HG03378 (cell line): ENCODE measurements at regions not wholly inside any gene's neighbourhood (a gene's known extent, or its start where the extent isn't known, plus 50 kb on each side); places are given as distances from the start of the nearest gene placed in this dataset.
"Not testable (repeated sequence)": the region's sequence is repeated elsewhere in the genome, so short reads cannot be mapped to it uniquely, and the experiment has no call there.

Experiments
- ATAC-seq: cut with Tn5 transposase; IDR thresholded peaks from one replicate; pipeline ENCODE4 v1.9.1; 2021; ENCODE audit warnings: mild to moderate bottlenecking, moderate library complexity; ENCODE audit not compliant: unreplicated experiment

DNA sequence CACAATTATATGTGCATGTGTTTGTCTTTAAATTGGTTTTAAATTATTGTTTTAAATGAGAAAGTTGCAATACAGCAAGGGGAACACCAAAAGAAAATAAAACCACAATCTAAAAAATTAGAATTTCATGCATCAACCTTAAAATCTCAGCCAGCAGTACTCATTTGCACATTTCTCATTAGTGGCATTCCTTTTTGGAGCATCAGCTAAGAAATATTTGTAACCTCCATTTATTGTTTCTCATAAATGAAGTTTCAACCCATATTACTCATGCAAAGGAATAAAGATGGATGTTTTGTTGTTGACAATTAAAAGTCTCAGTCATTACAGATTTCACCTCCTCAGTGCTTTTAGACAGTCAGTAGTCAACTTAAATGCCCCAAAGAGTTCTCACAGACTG, 160.1 kb downstream of the TBX15 start:
- no peak for ATAC-seq

DNA sequence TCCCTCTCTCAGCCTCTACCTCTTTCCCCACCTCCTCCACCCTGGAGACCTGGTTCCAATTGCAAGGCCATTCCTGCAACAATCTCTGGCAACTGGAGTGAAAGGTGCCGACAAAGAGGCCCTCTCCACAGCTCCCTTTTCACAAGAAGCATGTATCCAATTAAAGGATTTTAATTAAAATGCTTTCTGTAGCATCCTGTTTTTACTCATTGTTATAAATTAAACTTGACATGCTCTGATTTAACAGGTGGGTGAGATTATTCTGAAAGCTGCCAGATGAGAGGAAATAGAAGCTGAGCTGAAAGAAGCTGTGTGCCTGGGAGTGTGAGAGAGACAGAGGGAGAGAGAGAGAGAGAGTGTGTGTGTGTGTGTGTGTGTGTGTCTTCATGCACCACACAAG, 160.5 kb downstream of the TBX15 start:
- ATAC-seq, result no peak

DNA sequence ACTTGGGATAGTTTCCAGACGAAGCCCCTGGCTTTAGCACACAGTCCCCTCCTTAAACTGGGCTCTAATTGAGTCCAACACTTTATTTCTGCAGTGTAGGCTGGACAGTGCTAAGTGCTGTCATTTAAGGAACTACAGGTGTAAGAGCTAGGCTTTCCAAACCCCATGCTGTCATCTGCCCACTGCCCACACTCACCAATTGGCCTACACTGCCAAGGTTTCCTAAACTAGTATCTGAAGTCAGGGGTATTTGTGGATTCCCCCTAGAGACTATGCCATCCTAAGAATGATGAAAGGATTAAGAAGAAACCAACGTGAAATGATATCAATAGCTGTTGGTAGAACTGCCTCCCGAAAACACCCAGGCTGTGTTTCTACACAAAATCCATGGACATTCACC, 160.9 kb downstream of the TBX15 start:
- ATAC-seq, result no peak

GRCh38 chr1:118826669-118827068, 161.5 kb downstream of the TBX15 start:
- ATAC-seq, result no peak

- no peak for ATAC-seq
These were observed 162.5 kb downstream of the TBX15 start for GRCh38 chr1:118825619-118826018.

GRCh38 chr1:118821801-118822200, 166.3 kb downstream of the TBX15 start:
- no peak for ATAC-seq

DNA sequence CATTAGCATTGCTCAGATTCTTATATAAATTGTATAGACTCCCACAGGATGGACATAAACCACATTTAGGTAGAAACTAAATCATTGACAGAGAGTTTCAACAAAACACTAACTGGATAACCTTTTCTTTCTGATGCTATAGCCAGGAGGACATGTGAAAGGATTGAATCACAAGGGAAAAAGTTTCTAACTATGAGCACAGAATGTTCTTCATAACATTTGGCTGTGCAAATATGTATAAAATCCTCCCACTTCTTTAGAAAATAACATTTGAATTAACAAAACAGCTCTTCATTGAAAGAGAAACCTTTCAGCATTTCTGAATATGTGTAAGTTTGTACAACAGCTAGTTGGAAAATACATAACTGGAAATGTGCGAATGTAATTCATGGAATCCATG, 167.3 kb downstream of the TBX15 start:
- ATAC-seq, result no peak

DNA sequence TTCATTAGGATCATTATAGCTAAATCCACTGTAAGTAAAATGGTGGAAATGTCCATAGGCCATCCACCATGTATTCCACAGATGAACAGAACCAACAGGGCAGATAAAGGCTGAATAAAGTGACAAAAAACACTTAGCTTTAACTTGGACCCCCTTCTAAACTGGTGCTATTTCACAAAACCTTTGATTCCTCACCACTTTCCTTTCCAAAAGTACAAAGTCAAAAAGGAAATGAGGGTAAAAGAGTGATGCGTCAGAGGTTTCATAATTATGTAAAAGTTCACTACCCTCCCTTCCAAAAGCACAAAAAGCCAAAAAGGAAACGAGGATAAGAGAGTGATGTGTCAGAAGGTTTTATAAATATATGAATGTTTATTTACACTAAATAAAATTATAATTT, 172.2 kb downstream of the TBX15 start:
- ATAC-seq, result no peak

GRCh38 chr1:118812555-118812954, 175.6 kb downstream of the TBX15 start:
- no peak for ATAC-seq

DNA sequence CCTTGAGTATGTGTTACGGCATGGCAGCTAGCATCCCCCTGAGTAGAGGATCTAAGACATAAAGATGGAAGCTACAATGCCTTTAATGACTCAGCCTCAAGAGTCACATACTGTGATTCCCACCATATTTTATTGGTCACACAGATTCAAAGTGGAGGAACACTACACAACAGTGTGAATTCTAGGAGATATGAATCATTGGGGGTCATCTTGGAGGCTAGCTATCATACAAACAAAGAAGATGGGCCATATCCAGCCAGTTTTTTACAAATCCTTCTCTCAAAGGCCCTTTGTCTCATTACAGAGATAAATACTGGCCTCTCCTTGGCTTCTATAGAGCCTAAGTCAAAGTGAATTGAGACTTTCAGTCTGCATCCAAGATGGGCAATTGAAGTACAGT, 177.0 kb downstream of the TBX15 start:
- no peak for ATAC-seq

- ATAC-seq, result no peak
These were observed 178.6 kb downstream of the TBX15 start for GRCh38 chr1:118809586-118809985.

GRCh38 chr1:118803128-118803527, 185.0 kb downstream of the TBX15 start:
- ATAC-seq, result not testable (repeated sequence)

DNA sequence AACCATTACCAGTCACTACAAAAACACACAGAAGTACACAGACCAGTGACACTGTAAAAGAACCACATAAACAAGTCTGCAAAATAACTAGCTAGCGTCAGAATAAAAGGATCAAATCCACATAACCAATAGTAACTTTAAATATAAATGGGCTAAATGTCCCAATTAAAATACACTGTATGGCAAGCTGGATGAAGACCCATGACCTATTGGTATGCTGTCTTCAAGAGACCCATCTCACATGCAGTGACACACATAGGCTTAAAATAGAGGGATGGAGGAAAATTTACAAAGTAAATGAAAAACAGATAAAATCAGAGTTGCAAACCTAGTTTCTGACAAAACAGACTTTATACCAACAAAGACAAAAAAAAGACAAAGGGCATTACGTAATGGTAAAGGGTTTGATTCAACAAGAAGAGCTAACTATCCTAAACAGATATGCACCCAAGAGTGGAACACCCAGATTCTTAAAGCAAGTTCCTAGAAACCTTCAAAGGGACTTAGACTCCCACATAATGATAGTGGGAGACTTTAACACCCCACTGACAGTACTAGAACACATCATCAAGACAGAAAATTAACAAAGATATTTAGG, 196.9 kb downstream of the TBX15 start:
- no peak for ATAC-seq

DNA sequence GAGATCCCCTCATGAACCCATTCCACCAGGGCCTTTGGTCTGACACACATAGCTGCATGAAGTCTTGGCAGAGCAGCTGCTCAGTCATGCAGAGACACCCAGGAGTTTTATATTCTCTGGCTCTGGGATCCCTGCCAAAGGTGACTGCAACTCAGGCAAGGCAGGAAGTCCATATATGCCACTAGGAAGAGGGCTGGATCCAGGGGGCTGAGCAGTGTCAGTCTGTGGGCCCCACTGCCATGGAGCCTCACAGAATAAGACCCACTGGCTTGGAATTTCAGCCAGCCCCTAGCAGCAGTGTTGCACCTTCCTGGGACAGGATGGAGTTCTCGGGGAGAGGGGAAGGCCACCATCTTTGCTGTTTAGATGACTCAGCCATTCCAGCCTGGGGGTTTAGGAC, 199.7 kb downstream of the TBX15 start:
- ATAC-seq, result no peak

GRCh38 chr1:118786454-118787155, 201.5 kb downstream of the TBX15 start:
- ATAC-seq, result no peak

DNA sequence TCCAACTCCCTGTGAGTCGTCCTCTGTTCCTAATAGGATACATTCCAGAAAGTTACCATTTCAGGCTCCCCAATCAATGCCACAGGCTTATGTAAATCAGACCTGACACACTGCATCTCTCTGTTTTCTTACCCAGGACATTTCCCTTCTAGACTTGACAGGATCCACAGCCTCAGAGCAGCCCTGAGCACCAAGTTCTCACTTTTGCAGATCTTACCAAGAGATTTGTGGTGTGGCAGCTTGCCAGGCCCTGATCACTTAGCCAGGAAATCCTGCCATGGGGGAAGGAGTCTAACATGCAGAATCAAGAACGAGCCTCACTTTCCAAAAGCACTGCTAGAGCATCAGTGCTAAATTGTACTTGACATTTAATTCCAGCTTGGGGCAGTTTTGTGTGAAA, 202.9 kb downstream of the TBX15 start:
- no peak for ATAC-seq

- no peak for ATAC-seq
These were observed 204.9 kb downstream of the TBX15 start for GRCh38 chr1:118783095-118783758.

- no peak for ATAC-seq
These were observed 214.5 kb downstream of the TBX15 start for GRCh38 chr1:118773656-118774055.

DNA sequence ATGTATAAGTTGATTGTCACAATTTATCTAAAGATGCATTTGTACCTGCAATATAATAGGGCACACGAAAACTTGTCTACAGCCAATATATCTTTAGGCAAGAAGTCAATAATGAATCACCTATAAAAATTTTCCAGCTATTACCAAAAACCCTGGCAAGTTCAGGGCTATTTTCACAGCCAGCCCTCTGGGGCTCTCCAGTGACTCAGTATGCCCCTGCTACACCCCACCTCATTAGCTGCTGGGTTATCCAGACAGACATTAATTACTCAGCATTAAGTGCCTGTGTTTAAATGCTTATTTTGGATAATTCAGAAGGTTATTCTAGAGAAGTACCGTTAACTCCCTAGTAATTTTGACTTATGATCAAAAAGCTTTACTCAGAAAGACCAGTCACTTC, 220.2 kb downstream of the TBX15 start:
- no peak for ATAC-seq

DNA sequence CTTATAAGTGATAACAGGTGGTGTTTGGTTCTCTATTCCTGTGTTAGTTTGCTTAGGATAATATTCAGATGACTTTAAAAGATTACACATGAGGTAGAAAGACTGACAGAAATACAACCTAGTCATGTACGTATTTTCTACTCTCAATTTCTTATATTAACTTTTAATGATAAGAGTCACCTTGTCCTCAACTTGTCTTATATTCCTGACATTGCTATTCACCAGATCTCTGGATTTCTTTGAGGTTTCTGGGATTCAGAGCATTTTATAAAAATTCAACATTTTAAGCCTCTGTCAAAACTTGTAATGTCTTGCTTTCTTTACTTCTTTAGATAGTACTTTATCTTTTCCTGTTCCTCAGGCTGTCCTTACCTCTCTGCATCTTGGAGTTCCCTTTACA, 234.2 kb downstream of the TBX15 start:
- no peak for ATAC-seq

DNA sequence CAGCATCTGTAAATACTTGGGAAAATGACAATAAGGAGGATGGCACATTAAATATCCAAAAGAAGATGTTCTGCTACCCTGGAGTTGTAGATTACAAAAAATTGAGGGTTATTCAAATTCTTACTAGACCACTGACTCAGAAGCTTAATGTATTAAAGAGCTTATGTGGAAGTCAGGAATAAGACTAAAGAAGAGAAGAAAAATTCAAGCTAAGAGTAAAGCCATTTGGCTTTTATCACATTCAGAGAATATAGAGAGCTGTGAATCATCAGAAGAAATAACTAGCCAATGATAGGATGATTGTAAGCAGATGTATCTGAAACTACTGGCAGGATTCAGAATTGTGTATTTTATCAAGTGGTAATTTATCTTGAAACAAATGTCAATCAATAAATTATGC, 237.0 kb downstream of the TBX15 start:
- ATAC-seq, result no peak

DNA sequence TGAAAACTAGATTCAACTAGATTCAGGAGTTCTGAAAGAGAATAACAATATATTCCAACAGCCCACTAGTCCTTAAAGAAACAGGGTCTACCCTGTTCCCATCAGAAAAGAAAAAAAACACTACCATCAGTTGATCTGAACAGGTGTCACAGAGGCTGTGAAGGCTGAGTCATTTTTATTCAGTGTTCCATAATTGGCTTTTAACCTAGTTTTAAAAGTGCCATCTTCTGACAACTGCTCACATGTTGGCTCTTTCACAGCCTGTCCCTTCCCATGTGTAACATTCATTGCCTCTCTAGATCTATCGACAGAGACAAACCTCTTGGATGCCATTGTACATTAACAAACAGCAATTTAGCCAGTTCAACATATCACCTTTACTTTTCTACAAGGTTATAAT, 243.7 kb downstream of the TBX15 start:
- no peak for ATAC-seq
